KMS-11 (cell line): ENCODE measurements at regions not wholly inside any gene's neighbourhood (a gene's known extent, or its start where the extent isn't known, plus 50 kb on each side); places are given as distances from the start of the nearest gene placed in this dataset.

Experiments used
- H2AFZ ChIP-seq: fragments of 200-600 bp; sonication (generic); 2 replicates; pipeline ENCODE4 v1.6.1; 2016; ENCODE audit warnings: antibody characterized with exemption, mixed run types, low read depth
- H3K27ac ChIP-seq: fragments of 200-600 bp; sonication (generic); 2 replicates; pipeline ENCODE4 v1.6.1; 2016; ENCODE audit warnings: mild to moderate bottlenecking, mixed run types
- H3K27me3 ChIP-seq: fragments of 200-600 bp; sonication (generic); 2 replicates; pipeline ENCODE4 v1.6.1; 2017; ENCODE audit warnings: mild to moderate bottlenecking, low read depth, mixed run types, moderate library complexity; ENCODE audit not compliant: insufficient read depth
- H3K36me3 ChIP-seq: fragments of 200-600 bp; sonication (generic); 2 replicates; pipeline ENCODE4 v1.6.1; 2017; ENCODE audit warnings: mild to moderate bottlenecking, mixed run types; ENCODE audit not compliant: insufficient read depth
- H3K4me1 ChIP-seq: fragments of 200-600 bp; sonication (generic); 2 replicates; pipeline ENCODE4 v1.6.1; 2016; ENCODE audit warnings: mild to moderate bottlenecking, low read depth, mixed run types; ENCODE audit not compliant: poor library complexity, severe bottlenecking
- H3K4me2 ChIP-seq: fragments of 200-600 bp; sonication (generic); 2 replicates; pipeline ENCODE4 v1.7.0; 2016; ENCODE audit warnings: mild to moderate bottlenecking, mixed run types
- H3K4me3 ChIP-seq: fragments of 200-600 bp; sonication (generic); IDR thresholded peaks from 2 replicates; pipeline ENCODE4 v1.6.1; 2017; ENCODE audit warnings: low read depth, low read length, mixed read lengths; ENCODE audit not compliant: insufficient read depth
- H3K79me2 ChIP-seq: fragments of 200-600 bp; sonication (generic); 2 replicates; pipeline ENCODE4 v1.6.1; 2016; ENCODE audit warnings: low read depth, mixed run types; ENCODE audit not compliant: insufficient read depth
- H3K9ac ChIP-seq: fragments of 200-600 bp; sonication (generic); 2 replicates; pipeline ENCODE4 v1.6.1; 2016; ENCODE audit warnings: mild to moderate bottlenecking, mixed run types
- H4K20me1 ChIP-seq: fragments of 200-600 bp; sonication (generic); 2 replicates; pipeline ENCODE4 v1.6.1; 2016; ENCODE audit warnings: mild to moderate bottlenecking, mixed run types; ENCODE audit not compliant: insufficient read depth
- CTCF ChIP-seq: fragments of 200-600 bp; sonication (generic); conservative IDR thresholded peaks from 2 replicates; pipeline ENCODE4 v1.6.1; 2017; ENCODE audit warnings: low read depth, mild to moderate bottlenecking, antibody characterized with exemption, low read length, moderate library complexity, mixed read lengths

DNA sequence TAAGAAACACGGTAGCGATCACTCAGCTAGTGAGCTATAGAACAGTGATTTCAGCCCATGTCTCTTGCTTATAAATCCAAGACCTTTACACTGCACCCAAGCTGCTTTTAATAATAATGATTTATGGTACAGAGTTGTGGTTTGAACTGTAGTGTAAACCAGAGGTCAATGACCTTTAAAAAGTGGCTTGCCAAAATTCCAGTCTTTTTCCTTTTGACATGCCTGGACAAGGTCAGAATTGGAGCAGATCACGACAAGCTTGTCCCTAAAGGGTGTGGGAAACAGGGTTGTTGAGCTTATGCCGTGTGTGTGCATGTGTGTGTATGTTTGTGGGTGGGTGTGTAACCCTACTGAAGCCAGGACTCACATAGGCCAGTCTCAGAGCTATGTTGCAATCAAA is 225.3 kb upstream of the CLINT1 start:
- no peak for TF ChIP-seq CTCF
- Histone ChIP-seq H3K36me3 (no peaks in the 10 kb centered on the region), H3K9ac (no peak overlapping the region), H3K79me2 (no peaks in the 10 kb centered on the region), H3K4me1 (no peaks in the 10 kb centered on the region), H2AFZ (no peak overlapping the region), H3K4me2 (no peak overlapping the region), H3K27ac (no peak overlapping the region), H4K20me1 (no peaks in the 10 kb centered on the region), H3K27me3 (no peaks in the 10 kb centered on the region), H3K4me3 (no peak overlapping the region)

DNA sequence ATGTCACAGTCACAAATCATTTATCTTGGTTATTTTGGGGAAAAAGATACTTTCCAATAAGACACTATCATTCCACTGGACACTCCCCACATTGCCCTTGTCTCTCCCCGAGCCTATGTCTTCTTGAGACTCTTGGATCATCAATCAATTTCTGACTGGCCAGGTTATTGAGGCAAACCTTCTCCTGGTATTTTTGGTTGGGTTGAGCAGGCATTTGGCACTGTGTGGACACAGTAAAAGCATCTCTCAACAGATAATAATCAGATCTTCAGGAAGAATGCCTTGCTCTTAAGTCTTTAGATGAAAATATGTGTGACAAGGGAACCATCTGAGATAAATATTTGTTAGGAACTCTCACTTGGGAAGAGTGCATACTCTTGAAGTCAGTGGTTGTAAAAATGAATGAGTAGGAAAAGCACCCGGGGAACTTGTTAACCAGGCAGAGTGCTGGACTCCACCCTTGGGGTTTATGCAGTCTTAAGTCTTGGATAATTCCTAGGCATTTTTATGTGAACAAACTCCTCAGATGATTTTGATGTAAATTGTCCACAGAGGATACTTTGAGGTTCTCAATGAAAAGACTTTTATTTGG is 223.8 kb upstream of the CLINT1 start:
- no peak overlapping the region for H3K4me3 ChIP-seq
- no peak overlapping the region for H3K4me2 ChIP-seq
- no peaks in the 10 kb centered on the region for H4K20me1 ChIP-seq
- no peaks in the 10 kb centered on the region for H3K27me3 ChIP-seq
- no peak for TF ChIP-seq CTCF
- no peaks in the 10 kb centered on the region for H3K4me1 ChIP-seq
- H3K79me2 ChIP-seq, result no peaks in the 10 kb centered on the region
- H3K27ac ChIP-seq, result no peak overlapping the region
- H2AFZ ChIP-seq, result no peak overlapping the region
- H3K36me3 ChIP-seq, result no peaks in the 10 kb centered on the region
- no peak overlapping the region for H3K9ac ChIP-seq

DNA sequence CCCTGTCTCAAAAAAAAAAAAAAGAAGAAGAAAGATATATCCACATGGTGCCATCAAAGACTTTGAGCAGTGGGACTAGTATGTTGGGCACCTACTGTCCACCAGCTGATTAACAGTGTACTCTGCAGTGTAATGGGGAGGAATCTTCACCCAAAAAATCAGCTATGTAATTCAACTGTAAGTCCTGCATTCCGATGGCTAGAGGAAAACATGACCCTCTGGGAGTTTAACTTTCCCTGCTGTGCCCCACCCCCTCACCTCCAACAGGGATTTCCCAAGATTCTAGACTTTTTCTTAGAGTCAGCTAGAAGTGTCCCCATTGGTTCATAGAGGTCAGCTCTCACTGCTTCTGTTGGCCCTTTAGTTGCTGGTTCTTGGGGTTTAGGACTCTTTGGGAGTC is 221.2 kb upstream of the CLINT1 start:
- H3K9ac ChIP-seq, result no peak overlapping the region

GRCh38 chr5:158079097-158079496 is 220.2 kb upstream of the CLINT1 start:
- H2AFZ ChIP-seq, result no peak overlapping the region

More for the DNA sequence above, 221.2 kb upstream of the CLINT1 start:
- Histone ChIP-seq H3K27ac (no peak overlapping the region), H3K27me3 (no peaks in the 10 kb centered on the region), H4K20me1 (no peaks in the 10 kb centered on the region), H3K4me3 (no peak overlapping the region), H3K4me2 (no peak overlapping the region), H3K4me1 (no peaks in the 10 kb centered on the region), H2AFZ (no peak overlapping the region), H3K79me2 (no peaks in the 10 kb centered on the region), H3K36me3 (no peaks in the 10 kb centered on the region)
- TF ChIP-seq CTCF, result no peak

More at GRCh38 chr5:158079097-158079496, 220.2 kb upstream of the CLINT1 start:
- Histone ChIP-seq H3K4me3 (no peak overlapping the region), H3K27me3 (no peaks in the 10 kb centered on the region), H3K79me2 (no peaks in the 10 kb centered on the region), H3K4me1 (no peaks in the 10 kb centered on the region), H3K9ac (no peak overlapping the region), H3K36me3 (no peaks in the 10 kb centered on the region), H3K27ac (no peak overlapping the region), H4K20me1 (no peaks in the 10 kb centered on the region), H3K4me2 (no peak overlapping the region)
- TF ChIP-seq CTCF, result no peak
